ACHN (cell line): ENCODE measurements at regions not wholly inside any gene's neighbourhood (a gene's known extent, or its start where the extent isn't known, plus 50 kb on each side); places are given as distances from the start of the nearest gene placed in this dataset.
A peak's percentile ranks its signal among the peaks of the same experiment; 100 is the strongest.

Experiments used
- DNase-seq: peaks from one replicate; pipeline ENCODE4 v3.0.0-alpha.2; 2015
- in situ Hi-C: cut with HindIII; loops from 2 replicates; pipeline ENCODE4 v1.10.0; 2017; ENCODE audit warnings: low sequenced_read_pairs, low pct_ligation_motif_present, low pct_unique_long_range_greater_than_20kb

DNA sequence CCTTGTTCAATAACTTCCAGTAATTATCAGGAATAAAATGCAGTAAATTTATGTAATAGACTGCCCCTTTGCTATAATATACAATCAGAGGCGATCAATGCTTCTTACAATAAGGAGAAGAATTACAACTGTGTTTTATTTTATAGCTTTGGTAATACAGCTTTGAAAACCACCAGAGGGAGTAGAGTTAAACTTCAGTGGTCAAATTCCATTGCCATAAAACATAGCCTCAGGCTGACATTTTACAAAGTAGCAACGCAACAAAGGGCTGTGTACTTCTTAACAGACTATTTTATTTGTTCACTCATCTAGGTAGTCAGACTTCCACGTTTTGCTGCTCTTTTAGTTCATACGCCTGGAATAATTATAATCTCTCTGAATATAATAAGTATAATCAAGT, 58.5 kb downstream of the TEX13C start:
- peak; percentile 1 for DNase-seq
- in situ Hi-C loops = no loop called here

DNA sequence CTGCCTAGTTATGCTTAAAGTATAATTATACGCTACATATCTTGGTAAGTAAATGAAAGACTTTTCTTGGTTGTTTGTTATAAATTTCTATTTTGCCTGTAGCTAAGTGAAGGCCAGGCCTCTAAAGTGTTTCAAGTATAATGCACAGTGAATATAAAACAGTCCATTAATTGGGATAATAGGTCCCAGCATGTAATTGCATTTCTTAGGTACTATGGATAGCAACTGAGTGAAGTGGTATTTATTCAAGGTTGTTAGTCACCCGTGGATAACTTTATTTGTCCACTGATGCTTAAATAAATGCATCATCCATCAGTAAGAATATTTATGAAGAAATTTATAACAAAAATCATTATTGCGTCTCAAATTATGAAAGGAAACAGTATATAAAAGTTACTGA, 59.1 kb downstream of the TEX13C start:
- in situ Hi-C loops = no loop called here
- DNase-seq = no peak

DNA sequence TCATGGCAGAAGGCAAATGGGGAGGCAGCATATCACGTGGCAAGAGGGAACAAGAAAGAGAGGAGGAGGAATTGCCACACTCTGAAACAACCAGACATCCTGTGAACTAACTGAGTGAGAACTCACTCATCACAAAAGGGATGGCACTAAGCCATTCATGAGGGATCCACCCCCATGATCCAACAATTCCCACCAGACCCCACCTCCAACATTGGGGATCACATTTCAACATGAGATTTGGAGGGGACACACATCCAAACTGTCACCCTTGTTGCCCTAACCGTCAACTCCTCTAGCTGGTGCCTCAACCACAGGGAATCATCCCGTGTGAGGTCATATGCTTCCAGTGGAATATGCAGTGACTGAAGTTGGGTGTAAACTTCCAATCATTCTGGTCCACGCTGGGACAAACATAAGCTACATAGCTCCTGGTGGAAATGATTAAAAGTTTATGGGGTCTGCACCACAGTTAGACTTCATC, 62.5 kb downstream of the TEX13C start:
- in situ Hi-C loops = no loop called here
- DNase-seq = no peak

DNA sequence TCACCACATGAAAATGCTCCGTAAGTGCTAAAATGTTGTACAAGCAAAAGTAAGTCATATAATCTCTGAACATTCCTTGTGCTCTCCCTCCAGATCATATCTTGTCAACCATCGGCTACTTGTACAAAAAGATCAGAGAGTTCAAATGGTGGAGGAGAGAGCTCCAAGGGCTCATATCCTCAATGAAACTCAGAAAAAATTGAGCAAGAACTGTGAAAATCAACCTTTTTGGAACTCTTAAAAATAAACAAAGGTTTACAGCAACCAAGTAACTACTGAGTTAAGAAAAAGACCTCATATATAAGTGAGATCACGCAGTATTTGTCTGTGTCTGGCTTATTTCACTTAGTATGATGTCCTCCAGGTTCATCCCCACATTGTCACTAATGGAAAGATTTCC, 63.2 kb downstream of the TEX13C start:
- no peak for DNase-seq
- in situ Hi-C loops = no loop called here

- in situ Hi-C loops = no loop called here
- no peak for DNase-seq
Observed at GRCh38 chrX:125384867-125385266, 65.2 kb downstream of the TEX13C start.

- no peak for DNase-seq
- in situ Hi-C loops = no loop called here
Observed at GRCh38 chrX:125387945-125388344, 68.3 kb downstream of the TEX13C start.

DNA sequence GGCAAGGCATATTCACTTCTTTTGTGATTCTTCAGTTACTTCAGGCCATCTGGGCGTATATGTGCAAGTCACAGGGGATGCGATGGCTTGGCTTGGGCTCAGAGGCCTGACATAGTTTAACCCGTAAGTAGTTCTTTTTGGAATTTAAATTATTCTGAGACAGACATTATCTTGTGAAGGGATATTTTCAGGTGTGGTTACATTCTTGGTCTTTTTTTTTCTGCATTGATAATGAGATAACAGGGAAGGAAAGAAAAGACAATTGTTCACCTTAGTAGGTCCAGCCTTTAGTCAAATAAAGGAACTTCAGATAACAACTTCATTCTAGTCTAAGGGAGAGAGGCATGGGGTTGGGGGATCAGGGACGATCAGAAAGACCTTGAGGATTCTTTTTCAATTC, 74.8 kb downstream of the TEX13C start:
- in situ Hi-C loops = no loop called here
- DNase-seq = no peak

DNA sequence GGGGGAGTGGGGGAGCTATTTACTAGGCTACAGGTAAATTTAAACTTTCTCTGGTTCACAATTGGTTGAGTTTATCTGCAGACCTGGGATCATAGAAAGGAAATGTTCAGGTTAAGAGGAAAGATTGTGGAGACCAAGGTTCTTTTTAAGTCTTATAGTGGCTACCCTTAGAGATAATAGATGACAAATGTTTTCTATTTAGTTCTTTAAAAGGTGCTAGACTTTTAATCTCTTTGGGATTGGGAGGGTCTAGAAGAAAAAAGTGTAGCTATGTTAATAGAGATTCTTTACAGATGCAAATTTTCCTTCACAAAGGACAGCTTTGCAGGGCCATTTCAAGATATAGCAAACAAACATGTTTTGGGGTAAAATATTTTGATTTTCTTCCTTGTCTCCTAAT, 76.0 kb downstream of the TEX13C start:
- DNase-seq = no peak
- in situ Hi-C loops = no loop called here

- DNase-seq = no peak
- in situ Hi-C loops = no loop called here
Observed at GRCh38 chrX:125398959-125399440, 79.3 kb downstream of the TEX13C start.

DNA sequence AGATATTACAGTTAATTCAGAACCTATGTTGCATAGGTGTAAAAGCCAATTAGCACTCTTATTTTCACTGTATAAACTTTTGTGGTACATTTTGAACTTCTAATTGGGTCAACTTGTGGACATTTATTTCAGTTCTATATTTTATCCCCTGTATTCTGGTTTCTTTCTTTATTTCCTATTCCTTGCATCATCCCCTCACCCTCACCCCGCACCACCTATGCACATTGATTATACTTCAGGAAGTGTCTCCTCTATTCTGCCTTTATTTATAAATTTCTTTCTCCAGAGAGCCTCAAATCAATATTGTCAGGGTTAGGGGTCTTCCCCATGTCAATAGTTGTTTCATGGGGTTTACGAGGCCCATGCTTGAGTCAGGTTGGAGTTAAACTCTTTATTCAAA, 83.1 kb downstream of the TEX13C start:
- in situ Hi-C loops = no loop called here
- DNase-seq = no peak

- DNase-seq = no peak
- in situ Hi-C loops = no loop called here
Observed at GRCh38 chrX:125404667-125405160, 85.0 kb downstream of the TEX13C start.

DNA sequence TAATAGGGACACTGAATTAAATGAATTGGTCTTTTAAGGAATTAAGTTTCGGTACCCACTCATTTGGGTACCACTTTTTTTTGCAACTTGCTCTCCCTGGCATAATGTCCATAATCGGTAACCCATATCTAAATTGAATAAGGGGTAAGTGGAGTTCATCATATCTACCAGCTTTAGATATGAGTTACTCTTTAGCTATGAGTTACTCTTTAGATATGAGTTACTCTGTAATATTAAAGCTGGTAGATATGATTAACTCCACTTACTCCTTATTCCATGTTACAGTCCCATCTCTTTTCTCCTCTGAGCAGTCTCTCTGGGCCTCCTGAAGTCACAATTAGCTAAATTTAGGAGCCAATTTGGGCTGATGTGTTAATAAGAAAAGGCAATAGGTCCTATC, 85.7 kb downstream of the TEX13C start:
- peak; percentile 43 for DNase-seq
- in situ Hi-C loops = no loop called here

DNA sequence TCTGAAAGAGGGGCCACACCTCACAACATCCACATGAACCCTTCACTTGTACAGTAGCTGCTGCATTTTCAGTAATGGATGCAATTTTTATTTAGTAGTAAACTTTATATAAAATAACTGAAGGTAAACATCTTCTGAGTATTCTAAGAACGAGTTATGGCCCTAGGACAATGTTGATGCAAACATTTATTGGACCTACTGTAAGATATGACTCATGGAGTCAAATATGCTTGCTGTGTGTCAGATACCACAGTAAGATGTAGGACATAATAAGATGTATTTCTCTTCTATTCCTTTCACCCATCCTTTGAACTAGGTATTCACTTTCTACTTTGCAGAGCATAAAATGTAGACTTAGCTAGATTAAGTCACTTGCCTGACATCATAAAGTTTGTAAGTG, 87.6 kb downstream of the TEX13C start:
- DNase-seq = no peak
- in situ Hi-C loops = no loop called here

GRCh38 chrX:125420809-125421208, 101.1 kb downstream of the TEX13C start:
- no peak for DNase-seq
- in situ Hi-C loops = no loop called here

- in situ Hi-C loops = no loop called here
- DNase-seq = no peak
Observed at GRCh38 chrX:125422986-125423385, 103.3 kb downstream of the TEX13C start.

GRCh38 chrX:125424536-125424935, 104.9 kb downstream of the TEX13C start:
- DNase-seq = no peak
- in situ Hi-C loops = no loop called here

GRCh38 chrX:125436855-125437254, 117.2 kb downstream of the TEX13C start:
- DNase-seq = peak; percentile 23
- in situ Hi-C loops = no loop called here

DNA sequence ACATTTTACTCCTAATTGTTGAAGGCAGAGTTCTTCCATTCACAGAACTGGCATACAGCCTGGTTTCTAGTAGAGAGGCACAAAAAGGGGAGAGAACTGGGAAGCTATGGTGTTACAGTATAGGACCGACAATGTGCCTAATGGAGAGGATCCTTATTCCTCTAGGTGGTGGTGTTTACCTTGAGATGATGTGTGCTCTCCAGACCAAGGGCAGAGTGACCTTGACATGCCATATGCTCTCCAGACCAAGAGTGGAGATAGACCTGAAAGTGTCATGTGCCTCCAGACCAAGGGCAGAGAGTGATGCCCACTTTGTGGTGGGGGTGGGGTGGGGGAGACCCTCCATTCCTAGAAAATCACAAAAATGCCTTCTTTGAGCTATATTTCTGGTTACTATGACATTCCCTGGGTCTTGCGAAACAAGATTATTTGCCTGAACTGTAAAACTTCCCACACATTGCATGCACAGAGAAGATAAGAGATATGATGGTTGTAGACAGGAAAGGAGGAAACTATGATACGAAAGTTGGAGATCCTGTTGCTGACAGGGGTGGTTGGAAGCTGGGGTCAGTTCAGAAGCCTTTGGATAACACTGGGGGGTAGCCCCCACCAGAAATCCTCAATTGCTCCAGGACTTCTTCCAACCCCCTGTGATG, 119.7 kb downstream of the TEX13C start:
- no peak for DNase-seq
- in situ Hi-C loops = no loop called here

GRCh38 chrX:125444659-125445058, 125.0 kb downstream of the TEX13C start:
- in situ Hi-C loops = no loop called here
- no peak for DNase-seq

GRCh38 chrX:125475482-125475881, 155.8 kb downstream of the TEX13C start:
- in situ Hi-C loops = no loop called here
- no peak for DNase-seq
